ENCODE measurements at regions not wholly inside any gene's neighbourhood (a gene's known extent, or its start where the extent isn't known, plus 50 kb on each side); places are given as distances from the start of the nearest gene placed in this dataset.

- peak; percentile 69 for TF ChIP-seq SMC3 (conservative IDR thresholded peaks at IDR 0.05; ENCODE audit: poor library complexity)
- TF ChIP-seq TAF1 (IDR thresholded peaks at IDR 0.05; ENCODE audit: low read depth), result no peak
- TF ChIP-seq CTCF (IDR thresholded peaks at IDR 0.05; ENCODE audit: poor library complexity, severe bottlenecking), result peak; percentile 62
- peak; percentile 65 for TF ChIP-seq RAD21 (conservative IDR thresholded peaks at IDR 0.05)
- no peak overlapping the region for H3K9ac ChIP-seq (ENCODE audit: low read length)
- no peak overlapping the region for H3K27ac ChIP-seq (ENCODE audit: low read length)
- no peaks in the 10 kb centered on the region for H3K79me2 ChIP-seq (replicated peaks; ENCODE audit: insufficient read depth, low read length)
- H3K27me3 ChIP-seq (ENCODE audit: insufficient read depth, low read depth, low read length), result no peaks in the 10 kb centered on the region
- H3K36me3 ChIP-seq (ENCODE audit: insufficient read depth, low read length), result no peaks in the 10 kb centered on the region
- no peak overlapping the region for H2AFZ ChIP-seq (ENCODE audit: low read depth, low read length)
- peaks cover 3% of the 10 kb centered on the region for H3K9me3 ChIP-seq (ENCODE audit: low read length)
- no peaks in the 10 kb centered on the region for H3K9me2 ChIP-seq (ENCODE audit: insufficient read depth, low read length)
- H4K20me1 ChIP-seq (ENCODE audit: insufficient read depth), result no peaks in the 10 kb centered on the region
- H3F3A ChIP-seq (ENCODE audit: insufficient read depth, low read length, poor library complexity, severe bottlenecking), result no peaks in the 10 kb centered on the region
- no peak overlapping the region for H3K4me3 ChIP-seq (ENCODE audit: low read length)
- H3K4me2 ChIP-seq (ENCODE audit: low read length), result no peak overlapping the region
Measured at GRCh38 chr1:60848583-60849188, 233.7 kb upstream of the NFIA start.

- no peak overlapping the region for H2AFZ ChIP-seq (ENCODE audit: low read depth, low read length)
- no peak overlapping the region for H3K4me3 ChIP-seq (ENCODE audit: low read length)
- H3K9me2 ChIP-seq (ENCODE audit: insufficient read depth, low read length), result no peaks in the 10 kb centered on the region
- H4K20me1 ChIP-seq (ENCODE audit: insufficient read depth), result no peaks in the 10 kb centered on the region
- H3K27me3 ChIP-seq (ENCODE audit: insufficient read depth, low read depth, low read length), result no peaks in the 10 kb centered on the region
- TF ChIP-seq SMC3 (conservative IDR thresholded peaks at IDR 0.05; ENCODE audit: poor library complexity) (no peak), EP300 (conservative IDR thresholded peaks at IDR 0.05; ENCODE audit: poor library complexity, severe bottlenecking) (no peak), POLR2AphosphoS5 (IDR thresholded peaks at IDR 0.05) (no peak), EZH2 (IDR thresholded peaks at IDR 0.05; ENCODE audit: borderline replicate concordance, insufficient read depth, low read length, poor library complexity, severe bottlenecking) (no peak)
- H3K79me2 ChIP-seq (replicated peaks; ENCODE audit: insufficient read depth, low read length), result no peaks in the 10 kb centered on the region
- no peak overlapping the region for H3K27ac ChIP-seq (ENCODE audit: low read length)
- H3F3A ChIP-seq (ENCODE audit: insufficient read depth, low read length, poor library complexity, severe bottlenecking), result no peaks in the 10 kb centered on the region
- peaks cover 3% of the 10 kb centered on the region for H3K9me3 ChIP-seq (ENCODE audit: low read length)
- no peak overlapping the region for H3K9ac ChIP-seq (ENCODE audit: low read length)
- no peaks in the 10 kb centered on the region for H3K36me3 ChIP-seq (ENCODE audit: insufficient read depth, low read length)
- H3K4me2 ChIP-seq (ENCODE audit: low read length), result no peak overlapping the region
Measured at GRCh38 chr1:60847855-60848582, 234.3 kb upstream of the NFIA start.

- no peaks in the 10 kb centered on the region for H3K36me3 ChIP-seq (ENCODE audit: insufficient read depth, low read length)
Measured at GRCh38 chr1:60847391-60847790, 235.0 kb upstream of the NFIA start.

More at GRCh38 chr1:60847391-60847790, 235.0 kb upstream of the NFIA start:
- no peak overlapping the region for H3K4me3 ChIP-seq (ENCODE audit: low read length)
- no peaks in the 10 kb centered on the region for H3K27me3 ChIP-seq (ENCODE audit: insufficient read depth, low read depth, low read length)
- no peak overlapping the region for H3K4me2 ChIP-seq (ENCODE audit: low read length)
- TF ChIP-seq EP300 (conservative IDR thresholded peaks at IDR 0.05; ENCODE audit: poor library complexity, severe bottlenecking) (no peak), RAD21 (conservative IDR thresholded peaks at IDR 0.05) (no peak), EZH2 (IDR thresholded peaks at IDR 0.05; ENCODE audit: borderline replicate concordance, insufficient read depth, low read length, poor library complexity, severe bottlenecking) (no peak), CTCF (IDR thresholded peaks at IDR 0.05; ENCODE audit: poor library complexity, severe bottlenecking) (no peak), TAF1 (IDR thresholded peaks at IDR 0.05; ENCODE audit: low read depth) (no peak), SMC3 (conservative IDR thresholded peaks at IDR 0.05; ENCODE audit: poor library complexity) (no peak), POLR2AphosphoS5 (IDR thresholded peaks at IDR 0.05) (no peak), REST (IDR thresholded peaks at IDR 0.05; ENCODE audit: borderline replicate concordance) (no peak), MXI1 (conservative IDR thresholded peaks at IDR 0.05; ENCODE audit: poor library complexity, severe bottlenecking) (no peak)
- no peak overlapping the region for H3K27ac ChIP-seq (ENCODE audit: low read length)
- no peaks in the 10 kb centered on the region for H3K79me2 ChIP-seq (replicated peaks; ENCODE audit: insufficient read depth, low read length)
- H3K9me2 ChIP-seq (ENCODE audit: insufficient read depth, low read length), result no peaks in the 10 kb centered on the region
- peaks cover 3% of the 10 kb centered on the region for H3K9me3 ChIP-seq (ENCODE audit: low read length)
- H3K9ac ChIP-seq (ENCODE audit: low read length), result no peak overlapping the region
- H2AFZ ChIP-seq (ENCODE audit: low read depth, low read length), result no peak overlapping the region
- H4K20me1 ChIP-seq (ENCODE audit: insufficient read depth), result no peaks in the 10 kb centered on the region
- no peaks in the 10 kb centered on the region for H3F3A ChIP-seq (ENCODE audit: insufficient read depth, low read length, poor library complexity, severe bottlenecking)
